NCI-H748 treated with DMSO at 0.1 percent for 48 hours (cell line): ENCODE measurements at regions not wholly inside any gene's neighbourhood (a gene's known extent, or its start where the extent isn't known, plus 50 kb on each side); places are given as distances from the start of the nearest gene placed in this dataset.

Experiments used
- DNase-seq: peaks from one replicate; lab custom pipeline; 2025; lab: John Stamatoyannopoulos, UW

- no peak for DNase-seq
These were observed 210.7 kb upstream of the DMRT1 start for GRCh38 chr9:630817-631216.

GRCh38 chr9:631596-631995 lies 209.9 kb upstream of the DMRT1 start:
- DNase-seq, result no peak

GRCh38 chr9:633461-633860 lies 208.0 kb upstream of the DMRT1 start:
- no peak for DNase-seq

DNA sequence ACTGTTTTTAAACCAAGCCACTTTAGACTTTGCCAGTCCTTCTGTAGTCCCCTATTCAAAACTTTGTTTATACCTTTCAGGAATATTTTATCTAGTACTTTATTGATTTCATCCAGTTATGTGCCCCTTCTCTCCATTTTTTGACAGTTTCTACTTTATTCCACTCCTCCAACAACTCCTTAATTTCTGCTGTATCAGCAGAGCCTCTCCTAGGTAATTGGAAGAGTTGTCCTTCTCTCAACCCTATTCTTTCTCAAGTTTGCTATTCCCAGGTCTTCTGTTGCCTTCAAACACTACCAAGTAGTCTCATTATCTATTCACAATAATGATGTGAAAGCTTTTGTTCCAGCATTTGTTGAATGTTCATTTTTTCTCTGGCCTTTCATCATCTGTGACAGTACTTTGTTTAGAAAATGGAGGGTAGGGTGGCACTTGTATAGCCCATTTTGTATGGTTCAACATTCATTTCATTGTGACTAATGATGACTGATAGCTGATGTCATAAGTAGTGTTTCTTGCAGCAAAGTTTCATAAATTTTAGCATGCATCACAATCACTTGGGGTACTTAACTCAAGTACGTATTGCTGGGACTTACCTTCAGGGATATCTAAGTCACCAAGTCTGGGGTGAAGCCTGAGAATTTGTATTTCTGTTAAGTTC lies 204.4 kb upstream of the DMRT1 start:
- no peak for DNase-seq

DNA sequence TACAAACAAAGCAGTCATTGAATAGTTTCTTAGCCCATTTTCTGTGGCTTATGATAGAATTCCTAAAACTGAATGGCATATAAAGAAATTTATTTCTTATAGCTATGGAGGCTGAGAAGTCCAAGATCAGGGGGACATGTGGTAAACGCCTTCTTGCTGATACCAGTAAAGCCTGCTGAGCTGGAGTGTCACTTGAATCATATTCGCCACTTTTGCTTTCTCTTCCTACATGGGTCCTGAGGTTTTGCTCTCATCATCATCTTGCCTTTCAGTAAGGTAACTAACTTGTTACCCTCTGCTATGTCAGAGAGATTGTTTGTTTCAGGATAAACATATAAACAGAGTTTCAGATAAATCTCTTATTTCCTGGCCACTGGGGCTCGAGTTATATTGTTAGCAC lies 203.3 kb upstream of the DMRT1 start:
- DNase-seq, result no peak

GRCh38 chr9:642014-642413 lies 199.5 kb upstream of the DMRT1 start:
- no peak for DNase-seq

DNA sequence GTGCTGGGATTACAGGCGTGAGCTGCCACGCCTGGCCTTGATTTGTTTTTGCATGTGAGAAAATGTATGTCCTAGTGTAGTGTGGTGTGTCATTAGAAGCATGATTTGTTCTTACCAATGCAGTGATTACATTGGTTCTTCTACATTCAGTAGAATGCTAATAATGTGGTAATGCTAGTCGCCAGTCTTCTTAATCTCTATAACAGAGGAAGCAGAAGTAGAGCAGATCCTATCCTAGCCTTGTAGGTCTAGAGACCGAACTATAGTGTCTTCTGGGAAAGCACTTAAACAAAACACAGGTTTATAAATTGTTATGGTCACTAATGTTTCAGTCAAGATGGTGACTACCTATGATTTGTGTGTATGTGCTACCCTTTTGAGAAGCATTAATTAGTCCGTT lies 197.5 kb upstream of the DMRT1 start:
- DNase-seq, result no peak

DNA sequence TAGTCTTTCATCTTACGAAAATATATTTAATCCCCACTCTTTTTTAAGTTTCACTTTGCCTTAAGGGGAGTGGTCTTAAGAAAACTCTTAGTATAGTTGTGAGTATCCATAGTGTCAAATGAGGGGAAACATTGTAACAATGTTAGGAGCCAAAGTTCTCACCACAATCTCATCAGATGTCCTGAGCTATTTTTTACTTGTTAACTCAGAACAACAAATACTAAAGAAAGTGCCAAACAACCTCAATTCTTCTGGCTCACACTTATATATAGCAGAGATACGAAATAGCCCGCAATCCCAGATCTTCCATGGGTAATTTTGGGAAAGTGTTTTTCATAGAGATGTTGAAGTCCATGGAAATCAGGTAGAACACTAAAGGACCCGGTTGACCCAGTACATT lies 194.0 kb upstream of the DMRT1 start:
- DNase-seq, result no peak

DNA sequence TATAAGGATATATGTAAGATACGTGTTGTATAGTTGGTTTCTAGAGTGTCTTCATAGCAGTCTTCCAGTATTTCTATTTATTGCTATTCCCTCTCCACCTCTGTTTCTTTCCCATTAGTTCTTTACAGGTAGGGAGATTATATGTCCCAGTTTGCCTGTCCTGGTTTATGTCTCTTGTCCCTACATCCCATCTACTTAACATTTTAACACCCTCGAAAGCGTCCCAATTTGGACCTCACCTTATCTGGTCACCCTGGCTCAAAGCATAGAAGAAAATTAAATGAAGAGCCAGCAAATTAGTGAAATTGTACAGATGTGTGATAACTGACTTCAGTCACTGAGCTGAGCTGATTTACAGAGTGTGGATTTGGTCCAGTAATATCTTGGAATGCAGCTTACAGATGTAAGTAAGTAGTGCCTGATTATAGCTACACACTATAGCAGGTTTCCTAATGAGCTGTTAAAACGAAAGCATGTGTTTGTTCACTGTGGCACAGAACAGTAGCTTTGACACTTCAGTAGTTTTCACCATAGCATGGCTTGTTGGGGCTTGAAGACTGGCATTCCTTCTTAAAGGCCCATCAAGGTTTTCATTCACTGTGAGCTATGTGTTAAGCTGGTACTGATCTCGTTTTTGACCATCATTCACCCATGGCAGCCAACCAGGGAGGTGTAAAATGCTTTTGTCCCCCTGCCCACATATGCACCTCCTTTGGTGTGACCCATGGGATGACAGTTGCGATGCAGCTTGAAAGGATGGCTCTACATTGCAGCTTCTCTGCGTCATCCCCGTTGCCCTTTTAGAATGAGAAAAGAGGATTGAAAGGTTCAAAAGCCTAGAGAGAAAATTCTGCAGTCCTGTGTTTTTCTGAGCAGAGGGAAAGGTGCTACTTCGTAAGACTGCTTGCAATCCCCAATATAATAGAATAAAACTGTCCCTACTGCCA lies 192.1 kb upstream of the DMRT1 start:
- DNase-seq, result no peak

DNA sequence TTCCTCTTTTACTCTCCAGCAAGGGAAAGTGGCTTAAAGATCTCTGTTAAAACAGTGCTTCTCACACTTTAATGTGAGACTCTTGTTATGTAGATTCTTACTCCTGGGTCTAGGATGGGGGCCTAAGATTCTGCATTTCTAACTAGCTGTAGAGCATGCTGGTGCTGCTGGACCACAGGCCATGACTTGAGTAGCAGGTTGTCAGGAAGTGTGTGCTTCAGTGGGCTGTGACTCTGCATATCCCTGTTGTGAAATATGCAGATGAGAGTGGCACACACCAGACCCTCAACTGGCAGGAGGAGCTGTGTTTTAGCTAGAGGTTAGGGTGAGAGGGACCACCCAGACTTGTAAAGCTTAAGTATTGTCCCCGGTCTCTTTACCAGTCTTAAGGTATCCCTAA lies 191.1 kb upstream of the DMRT1 start:
- DNase-seq, result no peak

DNA sequence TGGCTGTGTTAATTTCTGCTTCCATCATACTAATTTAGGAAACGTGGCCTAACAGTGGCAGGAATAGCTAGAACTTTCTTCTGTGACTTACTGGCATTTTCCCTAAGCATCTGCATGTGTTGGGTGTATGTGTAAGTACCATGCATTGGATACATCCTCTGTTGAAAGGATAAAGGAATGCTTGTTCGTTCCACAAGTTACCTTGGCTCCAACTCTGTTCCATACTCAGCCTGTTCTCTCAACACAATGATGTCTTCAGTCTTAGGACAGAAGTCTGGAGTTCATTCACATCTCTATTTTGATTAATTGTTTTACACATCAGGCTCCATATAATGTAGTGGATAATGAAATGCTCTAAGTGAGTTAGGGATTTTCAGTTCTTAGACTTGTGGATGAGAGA lies 190.1 kb upstream of the DMRT1 start:
- DNase-seq, result no peak

DNA sequence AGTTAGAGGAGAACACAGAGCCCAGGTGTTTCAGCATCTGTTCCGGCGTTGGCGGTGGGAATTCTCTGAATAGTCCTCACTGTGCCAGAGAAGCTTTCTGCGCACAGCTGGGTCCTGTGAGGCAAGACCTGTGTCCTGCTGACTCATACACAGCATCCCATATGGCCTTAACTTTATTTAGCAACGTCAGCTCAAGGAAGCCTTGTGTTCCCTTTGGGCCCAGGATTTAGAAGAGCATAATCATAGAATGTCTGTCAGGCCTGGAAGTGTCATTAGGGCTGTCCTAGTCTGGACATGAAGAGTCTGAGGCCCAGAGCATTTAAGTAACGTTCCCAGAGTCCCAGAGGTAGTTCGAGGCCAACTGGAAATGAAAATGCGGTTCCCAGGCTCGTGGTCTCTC lies 188.6 kb upstream of the DMRT1 start:
- DNase-seq, result no peak

DNA sequence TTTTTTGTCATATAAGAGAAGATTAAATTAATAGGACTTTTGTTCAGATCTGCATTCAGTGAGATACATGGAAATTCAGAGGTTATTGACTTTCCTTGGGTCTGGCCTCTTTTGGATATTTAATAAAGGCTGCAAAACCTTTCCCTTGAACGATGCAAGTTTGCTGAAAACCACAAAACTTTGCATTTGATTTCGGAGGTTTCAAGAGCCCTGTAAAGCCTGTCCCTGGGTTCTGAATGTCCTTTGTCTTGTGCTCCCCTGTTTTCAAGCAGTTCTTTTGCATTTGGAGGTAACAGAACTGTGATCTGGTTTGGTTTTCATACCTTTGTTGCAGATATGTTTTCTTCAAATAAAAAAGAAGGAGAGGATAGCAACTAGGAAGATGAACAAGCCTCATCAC lies 188.1 kb upstream of the DMRT1 start:
- no peak for DNase-seq

- no peak for DNase-seq
These were observed 187.6 kb upstream of the DMRT1 start for GRCh38 chr9:653856-654387.

DNA sequence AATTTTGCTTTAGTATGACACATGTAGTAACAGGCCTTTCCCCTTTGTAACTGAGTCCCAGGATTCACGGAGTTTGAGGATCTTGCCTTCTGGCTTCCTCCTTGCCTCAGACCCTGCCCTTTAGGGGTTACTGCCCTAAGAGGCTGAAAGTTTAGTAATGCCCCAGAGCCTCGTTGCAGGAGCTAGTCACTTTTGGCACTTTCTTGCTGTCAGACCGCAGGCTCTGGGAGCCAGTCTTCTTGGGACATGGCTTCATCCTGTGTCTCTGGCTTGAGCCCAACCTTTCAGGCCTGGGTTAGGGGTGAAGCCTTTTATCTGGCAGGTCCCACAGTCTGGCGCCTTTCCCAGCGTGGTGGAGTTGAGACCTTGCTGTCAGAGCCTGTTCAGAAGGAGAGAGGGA lies 185.6 kb upstream of the DMRT1 start:
- DNase-seq, result no peak

DNA sequence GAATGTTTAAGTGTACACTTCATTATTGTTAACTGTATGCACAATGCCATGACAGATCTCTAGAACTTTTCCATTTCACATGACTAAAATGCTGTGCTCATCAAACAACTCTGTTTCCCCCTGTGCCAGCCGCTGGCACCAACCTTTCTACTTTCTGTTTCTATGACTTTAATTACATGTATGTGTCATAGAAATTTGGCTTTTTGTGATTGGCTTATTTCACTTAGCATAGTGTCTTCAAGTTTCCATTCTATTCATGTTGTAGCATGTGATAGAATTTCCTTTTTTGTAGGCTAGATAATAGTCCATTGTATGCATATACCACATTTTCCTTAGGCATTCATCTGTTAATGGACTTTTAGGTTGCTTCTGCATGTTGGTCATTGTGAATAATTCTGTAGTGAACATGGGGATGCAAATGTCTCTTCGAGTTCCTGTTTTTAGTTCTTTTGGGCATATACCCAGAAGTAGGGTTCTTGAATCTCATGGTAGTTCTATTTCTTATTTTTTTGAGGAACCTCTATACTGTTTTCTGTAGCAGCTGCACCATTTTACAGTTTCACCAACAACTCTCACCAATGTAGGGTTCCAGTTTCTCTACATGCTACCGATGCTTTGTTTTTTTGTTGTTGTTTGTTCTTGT lies 184.4 kb upstream of the DMRT1 start:
- DNase-seq, result no peak

DNA sequence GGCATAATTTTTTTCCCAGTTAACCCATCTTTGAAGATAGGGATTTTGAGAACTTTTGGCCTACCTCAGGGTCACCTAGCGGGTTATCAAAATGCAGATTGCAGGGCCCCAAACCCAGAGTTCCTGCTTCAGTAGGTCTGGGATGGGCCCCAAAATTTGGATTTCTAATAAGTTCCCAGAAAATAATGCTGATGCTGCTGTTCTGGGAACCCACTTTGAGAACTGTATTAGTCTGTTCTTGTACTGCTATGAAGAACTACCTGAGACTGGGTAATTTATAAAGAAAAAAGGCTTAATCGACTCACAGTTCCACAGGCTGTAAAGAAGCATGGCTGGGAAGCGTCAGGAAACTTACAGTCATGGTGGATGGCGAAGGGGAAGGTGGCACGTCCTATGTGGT lies 182.2 kb upstream of the DMRT1 start:
- no peak for DNase-seq

DNA sequence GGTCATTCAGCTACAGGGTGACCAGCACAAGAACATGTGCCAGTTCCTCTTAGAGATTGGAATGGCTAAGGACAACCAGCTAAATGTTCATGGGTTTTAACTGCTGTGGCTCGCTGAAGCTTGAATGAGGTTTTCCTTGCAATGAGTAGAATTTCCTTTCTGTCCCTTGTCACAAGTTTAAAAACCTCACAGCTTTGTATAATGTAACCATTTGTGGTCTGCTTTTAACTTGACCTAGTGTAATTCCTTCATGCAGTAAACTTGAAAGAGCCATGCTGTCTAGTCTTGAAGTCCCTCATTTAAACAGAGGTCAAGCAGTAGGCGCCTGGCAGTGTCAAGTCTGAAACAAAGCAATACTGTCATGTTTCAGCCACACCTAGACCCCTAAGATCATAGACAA lies 181.3 kb upstream of the DMRT1 start:
- no peak for DNase-seq

GRCh38 chr9:663541-663940 lies 178.0 kb upstream of the DMRT1 start:
- no peak for DNase-seq

DNA sequence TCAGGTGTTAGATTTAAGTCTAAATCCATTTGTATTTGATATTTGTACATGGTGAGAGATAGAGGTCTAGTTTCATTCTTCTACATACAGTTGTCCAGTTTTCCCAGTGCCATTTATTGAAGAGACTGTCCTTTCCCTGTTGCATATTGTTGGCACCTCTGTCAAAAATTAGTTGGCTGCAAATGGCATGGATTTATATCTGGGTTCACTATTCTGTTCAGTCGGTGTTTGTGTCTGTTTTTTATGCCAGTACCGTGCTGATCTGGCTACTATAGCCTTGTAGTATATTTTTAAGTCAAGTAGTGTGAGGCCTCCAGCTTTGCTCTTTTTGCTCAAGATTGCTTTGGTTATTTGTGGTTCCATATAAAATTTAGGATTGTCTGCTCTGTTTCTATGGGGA lies 176.2 kb upstream of the DMRT1 start:
- DNase-seq, result no peak

DNA sequence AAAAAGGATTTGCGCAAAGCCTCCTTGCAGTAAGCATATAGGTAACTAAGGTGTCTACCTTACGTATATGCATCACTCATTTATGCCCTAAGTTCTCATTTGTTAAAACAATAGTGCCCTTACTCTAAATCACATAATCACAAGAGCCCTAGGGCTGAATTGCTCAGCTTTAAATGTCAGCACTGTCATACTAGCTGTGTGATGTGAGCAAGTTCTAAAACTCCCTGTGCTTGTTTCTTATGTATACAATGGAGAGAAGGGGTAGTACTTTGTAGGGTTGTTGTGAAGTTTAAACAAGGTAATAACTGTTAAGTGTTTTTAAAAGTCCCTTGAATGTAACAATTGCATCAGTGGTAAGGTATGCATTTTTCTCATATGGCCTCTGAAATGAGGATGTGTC lies 169.5 kb upstream of the DMRT1 start:
- DNase-seq, result no peak

- DNase-seq, result no peak
These were observed 168.6 kb upstream of the DMRT1 start for GRCh38 chr9:672851-673250.
